MM.1S (cell line): ENCODE measurements at regions not wholly inside any gene's neighbourhood (a gene's known extent, or its start where the extent isn't known, plus 50 kb on each side); places are given as distances from the start of the nearest gene placed in this dataset.

Experiments used
- DNase-seq: peaks from one replicate; pipeline ENCODE4 v3.0.0-alpha.2; 2015
- H2AFZ ChIP-seq: fragments of 300-600 bp; sonication (generic); 2 replicates; pipeline ENCODE4 v1.6.0; 2016; ENCODE audit warnings: antibody characterized with exemption, low read length
- H3F3A ChIP-seq: fragments of 300-600 bp; sonication (generic); 2 replicates; pipeline ENCODE4 v1.6.1; 2016; ENCODE audit warnings: mild to moderate bottlenecking, antibody characterized with exemption, low read length, moderate library complexity, mixed read lengths; ENCODE audit not compliant: insufficient read depth
- H3K27ac ChIP-seq: fragments of 300-600 bp; sonication (generic); 2 replicates; pipeline ENCODE4 v1.5.1; 2016; ENCODE audit warnings: mild to moderate bottlenecking, low read length
- H3K27me3 ChIP-seq: fragments of 300-600 bp; sonication (generic); replicated peaks from 2 replicates; pipeline ENCODE4 v1.6.0; 2016; ENCODE audit warnings: low read length; ENCODE audit not compliant: insufficient read depth
- H3K36me3 ChIP-seq: fragments of 300-600 bp; sonication (generic); replicated peaks from 2 replicates; pipeline ENCODE4 v1.6.1; 2016; ENCODE audit warnings: mild to moderate bottlenecking, low read length, mixed read lengths; ENCODE audit not compliant: insufficient read depth
- H3K4me1 ChIP-seq: fragments of 300-600 bp; sonication (generic); 2 replicates; pipeline ENCODE4 v1.6.1; 2016; ENCODE audit warnings: low read length, mixed read lengths
- H3K4me2 ChIP-seq: fragments of 300-600 bp; sonication (generic); 2 replicates; pipeline ENCODE4 v1.6.0; 2016; ENCODE audit warnings: low read depth, low read length
- H3K4me3 ChIP-seq: fragments of 300-600 bp; sonication (generic); 2 replicates; pipeline ENCODE4 v1.5.1; 2016; ENCODE audit warnings: low read length, mixed read lengths
- H3K79me2 ChIP-seq: fragments of 300-600 bp; sonication (generic); 2 replicates; pipeline ENCODE4 v1.6.1; 2016; ENCODE audit warnings: mixed run types, low read length, mixed read lengths
- H3K9ac ChIP-seq: fragments of 300-600 bp; sonication (generic); 2 replicates; pipeline ENCODE4 v1.6.1; 2016; ENCODE audit warnings: low read length, mixed read lengths
- H3K9me2 ChIP-seq: fragments of 300-600 bp; sonication (generic); replicated peaks from 2 replicates; pipeline ENCODE4 v1.6.1; 2016; ENCODE audit warnings: mild to moderate bottlenecking, low read length, mixed read lengths; ENCODE audit not compliant: insufficient read depth
- H3K9me3 ChIP-seq: fragments of 300-600 bp; sonication (generic); replicated peaks from 2 replicates; pipeline ENCODE4 v1.6.1; 2016; ENCODE audit warnings: mild to moderate bottlenecking, low read length, mixed read lengths; ENCODE audit not compliant: insufficient read depth
- H4K20me1 ChIP-seq: fragments of 300-600 bp; sonication (generic); 2 replicates; pipeline ENCODE4 v1.6.1; 2016; ENCODE audit warnings: mild to moderate bottlenecking, low read length, moderate library complexity, mixed read lengths; ENCODE audit not compliant: insufficient read depth
- EZH2 ChIP-seq: fragments of 300-600 bp; sonication (generic); optimal IDR thresholded peaks from 2 replicates; pipeline ENCODE3; 2017; ENCODE audit warnings: low read depth, mild to moderate bottlenecking, antibody characterized with exemption, low read length, mixed read lengths
- EZH2phosphoT487 ChIP-seq: fragments of 300-600 bp; sonication (generic); IDR thresholded peaks from 2 replicates; pipeline ENCODE4 v1.6.1; 2018; ENCODE audit warnings: antibody characterized with exemption, low read length
- TF ChIP-seq, protein P1 (sequence below): fragments of 300-600 bp; sonication (generic); IDR thresholded peaks from 2 replicates; pipeline ENCODE4 v1.5.1; 2016; ENCODE audit warnings: antibody characterized with exemption, low read length, mixed read lengths

DNA sequence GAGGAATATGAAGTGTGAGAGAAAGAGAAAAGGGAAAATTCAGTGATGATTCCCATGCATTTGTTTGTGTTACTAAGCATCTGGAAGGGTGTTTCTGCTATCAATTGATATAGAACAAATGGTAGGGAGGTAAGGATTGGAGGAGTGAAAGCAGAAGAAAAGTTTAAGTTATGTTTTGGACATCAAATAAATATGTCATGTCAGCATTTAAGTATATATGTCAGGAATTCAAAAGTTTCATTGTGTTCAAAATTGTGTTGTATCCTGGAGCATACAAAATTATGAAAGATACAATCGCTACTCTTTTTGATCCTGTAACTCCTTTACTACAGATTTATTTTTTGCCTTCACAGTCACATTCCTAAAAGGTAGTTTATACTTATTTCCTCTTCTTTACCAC, 885.8 kb downstream of the KCNA4 start:
- Histone ChIP-seq H3K9me2 (no peaks in the 10 kb centered on the region), H3F3A (no peaks in the 10 kb centered on the region), H3K9me3 (no peaks in the 10 kb centered on the region), H3K27ac (no peak overlapping the region), H3K36me3 (no peaks in the 10 kb centered on the region), H3K27me3 (no peaks in the 10 kb centered on the region), H3K4me3 (no peak overlapping the region), H3K4me1 (no peaks in the 10 kb centered on the region), H3K79me2 (no peaks in the 10 kb centered on the region), H2AFZ (no peak overlapping the region), H3K9ac (no peak overlapping the region), H4K20me1 (no peaks in the 10 kb centered on the region), H3K4me2 (no peak overlapping the region)
- TF ChIP-seq EZH2 (no peak), EZH2phosphoT487 (no peak)
- TF ChIP-seq, protein P1, sequence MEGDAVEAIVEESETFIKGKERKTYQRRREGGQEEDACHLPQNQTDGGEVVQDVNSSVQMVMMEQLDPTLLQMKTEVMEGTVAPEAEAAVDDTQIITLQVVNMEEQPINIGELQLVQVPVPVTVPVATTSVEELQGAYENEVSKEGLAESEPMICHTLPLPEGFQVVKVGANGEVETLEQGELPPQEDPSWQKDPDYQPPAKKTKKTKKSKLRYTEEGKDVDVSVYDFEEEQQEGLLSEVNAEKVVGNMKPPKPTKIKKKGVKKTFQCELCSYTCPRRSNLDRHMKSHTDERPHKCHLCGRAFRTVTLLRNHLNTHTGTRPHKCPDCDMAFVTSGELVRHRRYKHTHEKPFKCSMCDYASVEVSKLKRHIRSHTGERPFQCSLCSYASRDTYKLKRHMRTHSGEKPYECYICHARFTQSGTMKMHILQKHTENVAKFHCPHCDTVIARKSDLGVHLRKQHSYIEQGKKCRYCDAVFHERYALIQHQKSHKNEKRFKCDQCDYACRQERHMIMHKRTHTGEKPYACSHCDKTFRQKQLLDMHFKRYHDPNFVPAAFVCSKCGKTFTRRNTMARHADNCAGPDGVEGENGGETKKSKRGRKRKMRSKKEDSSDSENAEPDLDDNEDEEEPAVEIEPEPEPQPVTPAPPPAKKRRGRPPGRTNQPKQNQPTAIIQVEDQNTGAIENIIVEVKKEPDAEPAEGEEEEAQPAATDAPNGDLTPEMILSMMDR, result no peak
- DNase-seq, result no peak

DNA sequence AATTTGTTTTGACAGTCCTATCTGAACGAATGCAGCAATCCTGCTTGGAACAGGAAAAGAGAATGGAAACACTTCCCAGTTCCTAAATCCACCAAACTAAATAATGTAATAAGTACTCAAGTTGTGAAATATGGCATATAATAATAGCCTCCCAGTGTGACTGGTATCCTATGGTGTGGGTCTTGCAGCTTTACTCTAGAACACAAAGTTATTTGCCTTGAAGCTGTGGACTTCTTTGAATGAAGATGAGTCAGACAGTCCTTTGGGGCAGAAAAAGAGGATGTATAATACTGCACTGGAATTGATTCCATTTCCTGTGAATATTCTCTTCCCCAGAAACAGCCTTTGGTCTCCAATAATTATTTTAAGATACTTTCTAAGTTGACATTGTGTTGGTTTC, 887.0 kb downstream of the KCNA4 start:
- TF ChIP-seq, protein P1, result no peak
- no peak for TF ChIP-seq EZH2
- TF ChIP-seq EZH2phosphoT487, result no peak
- Histone ChIP-seq H3K36me3 (no peaks in the 10 kb centered on the region), H4K20me1 (no peaks in the 10 kb centered on the region), H3K27ac (no peak overlapping the region), H3K9ac (no peak overlapping the region), H3K9me2 (no peaks in the 10 kb centered on the region), H3K4me2 (no peak overlapping the region), H3K9me3 (no peaks in the 10 kb centered on the region), H3K79me2 (no peaks in the 10 kb centered on the region), H3K4me3 (no peak overlapping the region), H3F3A (no peaks in the 10 kb centered on the region), H2AFZ (no peak overlapping the region), H3K4me1 (no peaks in the 10 kb centered on the region), H3K27me3 (no peaks in the 10 kb centered on the region)
- DNase-seq, result no peak

DNA sequence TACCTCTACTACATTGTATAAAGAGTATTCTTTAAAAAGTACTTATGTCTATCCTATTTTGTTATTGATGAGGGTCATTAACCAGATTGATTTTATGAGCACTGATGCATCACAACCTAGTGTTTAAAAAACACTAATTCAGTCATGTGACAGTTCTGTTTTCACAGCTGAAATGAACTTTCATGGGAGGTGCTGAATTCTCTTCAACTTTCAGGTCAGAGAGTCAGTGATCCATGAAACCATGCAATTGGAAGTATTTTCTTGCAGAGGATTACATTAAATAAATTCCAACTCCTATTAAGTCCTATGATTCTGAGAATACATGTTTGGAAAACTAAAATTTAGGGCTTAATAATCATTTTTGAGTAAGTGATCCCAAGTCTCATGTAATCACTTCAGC, 889.4 kb downstream of the KCNA4 start:
- Histone ChIP-seq H3K79me2 (no peaks in the 10 kb centered on the region), H3K4me2 (no peak overlapping the region), H3K27me3 (no peaks in the 10 kb centered on the region), H3K36me3 (no peaks in the 10 kb centered on the region), H2AFZ (no peak overlapping the region), H3F3A (no peaks in the 10 kb centered on the region), H3K27ac (no peak overlapping the region), H3K9me2 (no peaks in the 10 kb centered on the region), H3K4me3 (no peak overlapping the region), H3K4me1 (no peaks in the 10 kb centered on the region), H3K9ac (no peak overlapping the region), H4K20me1 (no peaks in the 10 kb centered on the region), H3K9me3 (no peaks in the 10 kb centered on the region)
- TF ChIP-seq EZH2phosphoT487, result no peak
- DNase-seq, result no peak

DNA sequence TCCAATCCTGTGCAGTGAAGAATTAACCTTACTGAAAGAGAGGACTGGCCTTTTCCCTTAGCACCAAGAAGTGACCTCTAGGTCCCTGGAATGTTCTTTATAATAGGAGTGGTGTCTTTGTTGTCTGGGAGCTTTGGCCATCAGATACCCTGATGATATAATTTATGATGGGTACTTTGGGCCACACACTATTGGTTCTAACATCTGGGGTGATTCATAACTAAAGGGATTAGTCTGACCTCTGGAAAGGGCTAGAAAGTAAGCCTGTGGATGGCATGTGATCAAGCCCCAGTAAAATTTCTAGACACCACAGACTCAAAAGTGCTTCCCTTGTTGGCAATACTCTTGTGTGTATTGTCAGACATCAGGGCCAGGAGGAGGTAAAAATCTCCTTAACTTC, 891.2 kb downstream of the KCNA4 start:
- no peaks in the 10 kb centered on the region for H3K79me2 ChIP-seq
- no peaks in the 10 kb centered on the region for H3K4me1 ChIP-seq
- no peak overlapping the region for H3K4me3 ChIP-seq
- H3K27me3 ChIP-seq, result no peaks in the 10 kb centered on the region
- H3K27ac ChIP-seq, result no peak overlapping the region
- H3K9ac ChIP-seq, result no peak overlapping the region
- TF ChIP-seq, protein P1, result no peak
- TF ChIP-seq EZH2phosphoT487 (no peak), EZH2 (no peak)
- DNase-seq, result no peak
- no peaks in the 10 kb centered on the region for H3K9me2 ChIP-seq
- H3K4me2 ChIP-seq, result no peak overlapping the region
- no peaks in the 10 kb centered on the region for H4K20me1 ChIP-seq
- H2AFZ ChIP-seq, result no peak overlapping the region
- no peaks in the 10 kb centered on the region for H3K36me3 ChIP-seq
- no peaks in the 10 kb centered on the region for H3F3A ChIP-seq
- no peaks in the 10 kb centered on the region for H3K9me3 ChIP-seq
